Lower lobe of right lung (tissue), 2 donors: ENCODE measurements at regions not wholly inside any gene's neighbourhood (a gene's known extent, or its start where the extent isn't known, plus 50 kb on each side); places are given as distances from the start of the nearest gene placed in this dataset.

Experiments used
- ATAC-seq, 2 donors: fragments of 200-7000 bp; cut with Tn5 transposase; one replicate each; pipeline ENCODE4 v1.9.1; 2020 to 2022; ENCODE audit warnings: mild to moderate bottlenecking in 2 of 2, moderate library complexity in 2 of 2
- DNase-seq: peaks from one replicate; pipeline ENCODE4 v3.0.0-alpha.2; 2020
- H3K27ac ChIP-seq: fragments of 200-600 bp; one replicate; pipeline ENCODE4 v1.8.0; 2022
- H3K27me3 ChIP-seq: fragments of 200-600 bp; one replicate; pipeline ENCODE4 v1.8.0; 2022; ENCODE audit warnings: low read depth
- H3K36me3 ChIP-seq: fragments of 200-600 bp; one replicate; pipeline ENCODE4 v1.8.0; 2022; ENCODE audit warnings: mild to moderate bottlenecking
- H3K4me1 ChIP-seq: fragments of 200-600 bp; one replicate; pipeline ENCODE4 v1.8.0; 2022
- H3K4me3 ChIP-seq: fragments of 200-600 bp; one replicate; pipeline ENCODE4 v1.8.0; 2022; ENCODE audit warnings: mild to moderate bottlenecking
- H3K9me3 ChIP-seq: fragments of 200-600 bp; one replicate; pipeline ENCODE4 v1.8.0; 2022
- intact Hi-C: fragments of 100-400 bp; cut with DNase I; formaldehyde crosslinking; loops from one replicate; pipeline ENCODE4 v1.11.0; 2022
- TF ChIP-seq, protein P1 (sequence below): fragments of 200-600 bp; IDR thresholded peaks from one replicate; pipeline ENCODE4 v1.8.0; 2022; ENCODE audit warnings: antibody characterized with exemption, mild to moderate bottlenecking
- donor health status: DM: no; HTN: yes; CAD: no; lungs with severe emphysema.

DNA sequence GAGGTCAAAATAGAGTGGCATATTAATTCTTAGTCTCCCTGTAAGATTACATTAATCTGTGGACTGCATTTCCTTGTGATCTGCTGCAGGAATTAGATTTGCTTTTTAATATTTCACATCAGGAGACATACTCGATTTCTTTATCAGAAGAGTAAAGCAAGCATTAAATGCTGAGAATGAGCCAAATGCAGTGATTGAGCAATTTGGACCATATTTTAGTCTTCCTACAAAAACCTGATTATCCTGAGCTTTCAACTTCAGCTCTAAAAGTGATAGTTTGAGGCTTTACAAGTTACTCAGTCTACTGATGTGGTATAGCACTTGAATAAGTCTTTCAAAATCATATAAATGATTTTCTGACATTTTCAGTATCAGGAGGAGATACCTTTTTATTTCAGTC lies 774.3 kb upstream of the RAB6C start:
- no peaks in the 10 kb centered on the region for H3K36me3 ChIP-seq
- intact Hi-C loops: no loop called here
- no peak overlapping the region for H3K27ac ChIP-seq
- no peak overlapping the region for H3K4me3 ChIP-seq
- peaks cover 9% of the 10 kb centered on the region for H3K27me3 ChIP-seq
- H3K4me1 ChIP-seq: no peaks in the 10 kb centered on the region
- TF ChIP-seq, protein P1, sequence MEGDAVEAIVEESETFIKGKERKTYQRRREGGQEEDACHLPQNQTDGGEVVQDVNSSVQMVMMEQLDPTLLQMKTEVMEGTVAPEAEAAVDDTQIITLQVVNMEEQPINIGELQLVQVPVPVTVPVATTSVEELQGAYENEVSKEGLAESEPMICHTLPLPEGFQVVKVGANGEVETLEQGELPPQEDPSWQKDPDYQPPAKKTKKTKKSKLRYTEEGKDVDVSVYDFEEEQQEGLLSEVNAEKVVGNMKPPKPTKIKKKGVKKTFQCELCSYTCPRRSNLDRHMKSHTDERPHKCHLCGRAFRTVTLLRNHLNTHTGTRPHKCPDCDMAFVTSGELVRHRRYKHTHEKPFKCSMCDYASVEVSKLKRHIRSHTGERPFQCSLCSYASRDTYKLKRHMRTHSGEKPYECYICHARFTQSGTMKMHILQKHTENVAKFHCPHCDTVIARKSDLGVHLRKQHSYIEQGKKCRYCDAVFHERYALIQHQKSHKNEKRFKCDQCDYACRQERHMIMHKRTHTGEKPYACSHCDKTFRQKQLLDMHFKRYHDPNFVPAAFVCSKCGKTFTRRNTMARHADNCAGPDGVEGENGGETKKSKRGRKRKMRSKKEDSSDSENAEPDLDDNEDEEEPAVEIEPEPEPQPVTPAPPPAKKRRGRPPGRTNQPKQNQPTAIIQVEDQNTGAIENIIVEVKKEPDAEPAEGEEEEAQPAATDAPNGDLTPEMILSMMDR: no peak
- ATAC-seq (no peak), DNase-seq (no peak)
- no peaks in the 10 kb centered on the region for H3K9me3 ChIP-seq

- intact Hi-C loops: no loop called here
- H3K36me3 ChIP-seq: no peaks in the 10 kb centered on the region
- H3K27me3 ChIP-seq: peaks cover 9% of the 10 kb centered on the region
- TF ChIP-seq, protein P1: no peak
- no peak overlapping the region for H3K27ac ChIP-seq
- ATAC-seq (no peak), DNase-seq (no peak)
- no peak overlapping the region for H3K4me3 ChIP-seq
- H3K9me3 ChIP-seq: no peaks in the 10 kb centered on the region
- H3K4me1 ChIP-seq: no peaks in the 10 kb centered on the region
Measured at GRCh38 chr2:129205766-129206165, 773.7 kb upstream of the RAB6C start.

- intact Hi-C loops: no loop called here
- Histone ChIP-seq H3K27ac (no peak overlapping the region), H3K36me3 (no peaks in the 10 kb centered on the region), H3K4me3 (no peak overlapping the region), H3K27me3 (no peaks in the 10 kb centered on the region), H3K4me1 (no peaks in the 10 kb centered on the region), H3K9me3 (no peaks in the 10 kb centered on the region)
- no peak for DNase-seq
- TF ChIP-seq, protein P1: no peak
- ATAC-seq: no peak
Measured at GRCh38 chr2:129212299-129212958, 767.0 kb upstream of the RAB6C start.

- intact Hi-C loops: no loop called here
- Histone ChIP-seq H3K4me1 (no peaks in the 10 kb centered on the region), H3K36me3 (no peaks in the 10 kb centered on the region), H3K4me3 (no peak overlapping the region), H3K27ac (no peak overlapping the region), H3K9me3 (no peaks in the 10 kb centered on the region), H3K27me3 (no peaks in the 10 kb centered on the region)
- TF ChIP-seq, protein P1: no peak
- DNase-seq (no peak), ATAC-seq (no peak)
Measured at GRCh38 chr2:129224022-129224421, 755.4 kb upstream of the RAB6C start.

GRCh38 chr2:129224486-129224885 lies 755.0 kb upstream of the RAB6C start:
- TF ChIP-seq, protein P1: no peak
- ATAC-seq (no peak), DNase-seq (no peak)
- no peaks in the 10 kb centered on the region for H3K27me3 ChIP-seq
- no peaks in the 10 kb centered on the region for H3K36me3 ChIP-seq
- H3K4me3 ChIP-seq: no peak overlapping the region
- H3K9me3 ChIP-seq: no peaks in the 10 kb centered on the region
- intact Hi-C loops: no loop called here
- no peak overlapping the region for H3K27ac ChIP-seq
- H3K4me1 ChIP-seq: no peaks in the 10 kb centered on the region
